ENCODE measurements at regions not wholly inside any gene's neighbourhood (a gene's known extent, or its start where the extent isn't known, plus 50 kb on each side); places are given as distances from the start of the nearest gene placed in this dataset.

GRCh38 chr20:21564127-21564773, 50.4 kb upstream of the NKX2-2 start:
- H3K4me1 ChIP-seq (ENCODE audit: control insufficient read depth in 3 of 3, insufficient read depth in 3 of 3, low read length in 3 of 3) = no peaks in the 10 kb centered on the region
- peaks cover 9 to 25% (median 15%) of the 10 kb centered on the region in 3 donors for H3K27me3 ChIP-seq (ENCODE audit: control insufficient read depth in 3 of 3, insufficient read depth in 3 of 3, low read length in 3 of 3)
- H3K27ac ChIP-seq (ENCODE audit: low read depth, low read length) = no peak overlapping the region
- H3K36me3 ChIP-seq (ENCODE audit: control insufficient read depth in 3 of 3, insufficient read depth in 3 of 3, low read length in 3 of 3) = no peaks in the 10 kb centered on the region
- no peak overlapping the region for H3K4me3 ChIP-seq (ENCODE audit: low read length in 3 of 3)
- H3K9ac ChIP-seq (ENCODE audit: low read depth in 1 of 3, low read length in 3 of 3) = no peak overlapping the region
- H3K9me3 ChIP-seq (ENCODE audit: control insufficient read depth in 3 of 3, low read length in 3 of 3) = no peaks in the 10 kb centered on the region

All from skeletal muscle tissue (tissue), 3 donors.